ENCODE measurements at regions not wholly inside any gene's neighbourhood (a gene's known extent, or its start where the extent isn't known, plus 50 kb on each side); places are given as distances from the start of the nearest gene placed in this dataset.

- in situ Hi-C loops (cut with MboI; ENCODE audit: low pct_unique_long_range_greater_than_20kb, low sequenced_read_pairs, unreplicated experiment) = no loop called here
- TF ChIP-seq CTCF (IDR thresholded peaks at IDR 0.05; ENCODE audit: extremely low read depth, insufficient read depth, missing control alignments) = no peak
- no peak for DNase-seq (ENCODE audit: low spot score)
Measured at GRCh38 chr5:161201558-161201957, 345.0 kb downstream of the GABRB2 start.

GRCh38 chr5:161190778-161191177 lies 338.8 kb upstream of the ATP10B start:
- no peak for DNase-seq (ENCODE audit: low spot score)

GRCh38 chr5:161190086-161190485 lies 338.1 kb upstream of the ATP10B start:
- in situ Hi-C loops (cut with MboI; ENCODE audit: low pct_unique_long_range_greater_than_20kb, low sequenced_read_pairs, unreplicated experiment) = no loop called here

More at GRCh38 chr5:161190778-161191177, 338.8 kb upstream of the ATP10B start:
- in situ Hi-C loops (cut with MboI; ENCODE audit: low pct_unique_long_range_greater_than_20kb, low sequenced_read_pairs, unreplicated experiment) = no loop called here
- TF ChIP-seq CTCF (IDR thresholded peaks at IDR 0.05; ENCODE audit: extremely low read depth, insufficient read depth, missing control alignments) = no peak

GRCh38 chr5:161189452-161189851 lies 337.4 kb upstream of the ATP10B start:
- no peak for DNase-seq (ENCODE audit: low spot score)
- no peak for TF ChIP-seq CTCF (IDR thresholded peaks at IDR 0.05; ENCODE audit: extremely low read depth, insufficient read depth, missing control alignments)
- in situ Hi-C loops (cut with MboI; ENCODE audit: low pct_unique_long_range_greater_than_20kb, low sequenced_read_pairs, unreplicated experiment) = no loop called here

More at GRCh38 chr5:161190086-161190485, 338.1 kb upstream of the ATP10B start:
- no peak for TF ChIP-seq CTCF (IDR thresholded peaks at IDR 0.05; ENCODE audit: extremely low read depth, insufficient read depth, missing control alignments)
- no peak for DNase-seq (ENCODE audit: low spot score)

GRCh38 chr5:161183559-161183958 lies 331.5 kb upstream of the ATP10B start:
- in situ Hi-C loops (cut with MboI; ENCODE audit: low pct_unique_long_range_greater_than_20kb, low sequenced_read_pairs, unreplicated experiment) = no loop called here
- DNase-seq (ENCODE audit: low spot score) = no peak
- no peak for TF ChIP-seq CTCF (IDR thresholded peaks at IDR 0.05; ENCODE audit: extremely low read depth, insufficient read depth, missing control alignments)

- in situ Hi-C loops (cut with MboI; ENCODE audit: low pct_unique_long_range_greater_than_20kb, low sequenced_read_pairs, unreplicated experiment) = no loop called here
- no peak for DNase-seq (ENCODE audit: low spot score)
- no peak for TF ChIP-seq CTCF (IDR thresholded peaks at IDR 0.05; ENCODE audit: extremely low read depth, insufficient read depth, missing control alignments)
Measured at GRCh38 chr5:161176221-161176620, 324.2 kb upstream of the ATP10B start.

- DNase-seq (ENCODE audit: low spot score) = no peak
- TF ChIP-seq CTCF (IDR thresholded peaks at IDR 0.05; ENCODE audit: extremely low read depth, insufficient read depth, missing control alignments) = no peak
- in situ Hi-C loops (cut with MboI; ENCODE audit: low pct_unique_long_range_greater_than_20kb, low sequenced_read_pairs, unreplicated experiment) = no loop called here
Measured at GRCh38 chr5:161169776-161170175, 317.8 kb upstream of the ATP10B start.

Data from GM13977 (cell line).